BE2C (cell line): ENCODE measurements at regions not wholly inside any gene's neighbourhood (a gene's known extent, or its start where the extent isn't known, plus 50 kb on each side); places are given as distances from the start of the nearest gene placed in this dataset.

Experiments used
- DNase-seq: peaks from one replicate; pipeline ENCODE4 v3.0.0-alpha.2; 2020
- H3K27me3 ChIP-seq: fragments of 250-450 bp; sonication (Bioruptor Pico); 2 replicates; pipeline ENCODE4 v1.5.1; 2020; ENCODE audit warnings: mild to moderate bottlenecking
- H3K36me3 ChIP-seq: fragments of 250-450 bp; sonication (Bioruptor Pico); 2 replicates; pipeline ENCODE4 v1.5.1; 2020; ENCODE audit warnings: mild to moderate bottlenecking
- H3K4me1 ChIP-seq: fragments of 250-450 bp; sonication (Bioruptor Pico); 2 replicates; pipeline ENCODE4 v1.5.1; 2020
- H3K4me3 ChIP-seq: 2 replicates; pipeline ENCODE4 v1.5.1; 2011; ENCODE audit warnings: low read depth, low read length
- H3K9me3 ChIP-seq: fragments of 250-450 bp; sonication (Bioruptor Pico); 2 replicates; pipeline ENCODE4 v1.5.1; 2020
- CTCF ChIP-seq: IDR thresholded peaks from 2 replicates; pipeline ENCODE4 v1.5.1; 2012; ENCODE audit warnings: mild to moderate bottlenecking, low read depth, low read length

- TF ChIP-seq CTCF = peak; percentile 33
- DNase-seq = no peak
- Histone ChIP-seq H3K9me3 (no peaks in the 10 kb centered on the region), H3K27me3 (no peaks in the 10 kb centered on the region), H3K4me1 (no peaks in the 10 kb centered on the region), H3K36me3 (no peaks in the 10 kb centered on the region), H3K4me3 (no peak overlapping the region)
Observed at GRCh38 chr15:97482521-97482920, 478.0 kb upstream of the ARRDC4 start.

GRCh38 chr15:97483232-97483631 lies 477.3 kb upstream of the ARRDC4 start:
- no peak for TF ChIP-seq CTCF
- no peak for DNase-seq
- H3K9me3 ChIP-seq = no peaks in the 10 kb centered on the region
- H3K4me3 ChIP-seq = no peak overlapping the region
- H3K4me1 ChIP-seq = no peaks in the 10 kb centered on the region
- H3K27me3 ChIP-seq = no peaks in the 10 kb centered on the region
- H3K36me3 ChIP-seq = no peaks in the 10 kb centered on the region

- no peak for DNase-seq
- TF ChIP-seq CTCF = no peak
- Histone ChIP-seq H3K36me3 (no peaks in the 10 kb centered on the region), H3K9me3 (no peaks in the 10 kb centered on the region), H3K4me3 (no peak overlapping the region), H3K27me3 (no peaks in the 10 kb centered on the region), H3K4me1 (no peaks in the 10 kb centered on the region)
Observed at GRCh38 chr15:97490429-97490828, 470.1 kb upstream of the ARRDC4 start.

GRCh38 chr15:97501291-97501690 lies 459.2 kb upstream of the ARRDC4 start:
- Histone ChIP-seq H3K9me3 (no peaks in the 10 kb centered on the region), H3K4me1 (peaks cover 3% of the 10 kb centered on the region; the same call in 1 of the 2 replicates), H3K36me3 (no peaks in the 10 kb centered on the region), H3K27me3 (no peaks in the 10 kb centered on the region), H3K4me3 (no peak overlapping the region)
- DNase-seq = no peak
- no peak for TF ChIP-seq CTCF

GRCh38 chr15:97502038-97502437 lies 458.5 kb upstream of the ARRDC4 start:
- H3K9me3 ChIP-seq = no peaks in the 10 kb centered on the region
- DNase-seq = no peak
- H3K36me3 ChIP-seq = no peaks in the 10 kb centered on the region
- H3K4me1 ChIP-seq = peaks cover 3% of the 10 kb centered on the region; the same call in 1 of the 2 replicates
- TF ChIP-seq CTCF = no peak
- H3K27me3 ChIP-seq = no peaks in the 10 kb centered on the region
- H3K4me3 ChIP-seq = no peak overlapping the region

GRCh38 chr15:97504031-97504792 lies 456.3 kb upstream of the ARRDC4 start:
- H3K36me3 ChIP-seq = no peaks in the 10 kb centered on the region
- peak; percentile 19 for DNase-seq
- no peak overlapping the region for H3K4me3 ChIP-seq
- H3K9me3 ChIP-seq = no peaks in the 10 kb centered on the region
- no peak for TF ChIP-seq CTCF
- H3K27me3 ChIP-seq = no peaks in the 10 kb centered on the region
- peaks cover 3% of the 10 kb centered on the region; the same call in 1 of the 2 replicates for H3K4me1 ChIP-seq
